Right lobe of liver (tissue), 6 donors: ENCODE measurements at regions not wholly inside any gene's neighbourhood (a gene's known extent, or its start where the extent isn't known, plus 50 kb on each side); places are given as distances from the start of the nearest gene placed in this dataset.
A peak's percentile ranks its signal among the peaks of the same experiment; 100 is the strongest.

ENCODE experiments used
- ATAC-seq, 4 donors: fragments of 200-7000 bp; cut with Tn5 transposase; one replicate each; pipeline ENCODE4 v1.9.1; 2020; ENCODE audit warnings: mild to moderate bottlenecking in 4 of 4, moderate library complexity in 4 of 4
- DNase-seq, 3 donors: peaks; one replicate each; pipeline ENCODE4 v3.0.0-alpha.2; 2020
- H3K27ac ChIP-seq, 3 donors: fragments of 200-600 bp; one replicate each; pipeline ENCODE4 v1.8.0; 2022
- H3K27me3 ChIP-seq, 2 donors: fragments of 200-600 bp; one replicate each; pipeline ENCODE4 v1.8.0; 2022
- H3K36me3 ChIP-seq, 4 donors: fragments of 200-600 bp; sonication (generic) in 1 of 4; one replicate each; pipeline versions ENCODE4 v1.5.1 to v1.8.0; 2017 to 2022; ENCODE audit warnings: control low read depth in 1 of 4
- H3K4me1 ChIP-seq, 4 donors: fragments of 200-600 bp; sonication (generic) in 1 of 4; one replicate each; pipeline versions ENCODE4 v1.5.1 to v1.8.0; 2017 to 2022; ENCODE audit warnings: control low read depth in 1 of 4
- H3K4me3 ChIP-seq, 3 donors: fragments of 200-600 bp; one replicate each; pipeline ENCODE4 v1.8.0; 2022
- H3K9me3 ChIP-seq, 4 donors: fragments of 200-600 bp; sonication (generic) in 1 of 4; one replicate each; pipeline versions ENCODE4 v1.5.1 to v1.8.0; 2017 to 2022; ENCODE audit warnings: control low read depth in 1 of 4
- CTCF ChIP-seq, 4 donors: fragments of 200-600 bp in 3 of 4; fragments of 450-650 bp in 1 of 4; IDR thresholded peaks; one replicate each; pipeline versions ENCODE4 v1.5.1 to v1.8.0; 2016 to 2022; ENCODE audit warnings: antibody characterized with exemption in 4 of 4, mild to moderate bottlenecking in 2 of 4
- POLR2A ChIP-seq: fragments of 450-650 bp; IDR thresholded peaks from one replicate; pipeline ENCODE4 v1.6.1; 2017; ENCODE audit warnings: antibody characterized with exemption, mild to moderate bottlenecking
- WGBS: methylation state at CpG from one replicate; pipeline ENCODE4 v1.1.6; 2018; ENCODE audit warnings: low coverage, low lambda C conversion rate; ENCODE audit not compliant: insufficient coverage; ENCODE audit errors: missing lambda C conversion rate; 5-methylcytosine and 5-hydroxymethylcytosine counted together
- intact Hi-C, 2 donors: fragments of 100-400 bp; cut with DNase I; formaldehyde crosslinking; loops; one replicate each; pipeline versions ENCODE4 v1.11.2 to v1.14.1; 2022
- donor health status: DM: no; HTN: yes; CAD: no.
- donor health status: DM: no; HTN: no; CAD: no.
- donor health status: DM: no; HTN: no; CAD: no.
- donor health status: DM: no; HTN: yes; CAD: no.
- donor health status: DM: no; HTN: yes; CAD: no.

- 91% methylated on average over 5 of the region's 5 CpGs for WGBS
- no peak for ATAC-seq
- no peaks in the 10 kb centered on the region for H3K36me3 ChIP-seq
- intact Hi-C loops = no loop called here
- TF ChIP-seq POLR2A (no peak), CTCF (IDR thresholded peaks at IDR 0.05) (no peak)
- H3K9me3 ChIP-seq = no peaks in the 10 kb centered on the region
- H3K27ac ChIP-seq = no peak overlapping the region
- no peak for DNase-seq
- H3K4me3 ChIP-seq = no peak overlapping the region
- H3K27me3 ChIP-seq = no peaks in the 10 kb centered on the region
- peaks cover 0 to 13% (median 6%) of the 10 kb centered on the region in 4 donors for H3K4me1 ChIP-seq
Measured at GRCh38 chr18:22623513-22623912, 205.8 kb upstream of the CTAGE1 start.

GRCh38 chr18:22624176-22624575 lies 206.5 kb upstream of the CTAGE1 start:
- peaks cover 0 to 13% (median 6%) of the 10 kb centered on the region in 4 donors for H3K4me1 ChIP-seq
- no peaks in the 10 kb centered on the region for H3K9me3 ChIP-seq
- no peaks in the 10 kb centered on the region for H3K36me3 ChIP-seq
- TF ChIP-seq POLR2A (no peak), CTCF (IDR thresholded peaks at IDR 0.05) (no peak)
- intact Hi-C loops = no loop called here
- no peak overlapping the region for H3K4me3 ChIP-seq
- DNase-seq = no peak
- H3K27ac ChIP-seq = no peak overlapping the region
- WGBS = 100% methylated on average over 2 of the region's 2 CpGs
- H3K27me3 ChIP-seq = no peaks in the 10 kb centered on the region
- no peak for ATAC-seq

GRCh38 chr18:22625406-22625805 lies 207.7 kb upstream of the CTAGE1 start:
- Histone ChIP-seq H3K4me1 (peaks cover 0 to 13% (median 6%) of the 10 kb centered on the region in 4 donors), H3K27ac (peak overlapping the region; percentile 66 to 90 (median 82)), H3K27me3 (no peaks in the 10 kb centered on the region), H3K4me3 (no peak overlapping the region), H3K36me3 (no peaks in the 10 kb centered on the region), H3K9me3 (no peaks in the 10 kb centered on the region)
- DNase-seq (no peak), ATAC-seq (peak; percentile 81 to 85 (median 82))
- WGBS = 16% methylated on average over 2 of the region's 2 CpGs
- intact Hi-C loops = no loop called here
- TF ChIP-seq CTCF (IDR thresholded peaks at IDR 0.05) (no peak), POLR2A (no peak)

GRCh38 chr18:22626771-22627170 lies 209.1 kb upstream of the CTAGE1 start:
- intact Hi-C loops = no loop called here
- Histone ChIP-seq H3K4me1 (peaks cover 0 to 13% (median 6%) of the 10 kb centered on the region in 4 donors), H3K27me3 (no peaks in the 10 kb centered on the region), H3K27ac (peak overlapping the region; percentile 13 to 90 (median 82)), H3K9me3 (no peaks in the 10 kb centered on the region), H3K4me3 (no peak overlapping the region), H3K36me3 (no peaks in the 10 kb centered on the region)
- DNase-seq (no peak), ATAC-seq (peak; percentile 87 to 95 (median 92))
- WGBS = 49% methylated on average over 3 of the region's 3 CpGs
- no peak for TF ChIP-seq CTCF (IDR thresholded peaks at IDR 0.05)
- no peak for TF ChIP-seq POLR2A

GRCh38 chr18:22627506-22627905 lies 209.8 kb upstream of the CTAGE1 start:
- H3K4me1 ChIP-seq = peaks cover 0 to 13% (median 6%) of the 10 kb centered on the region in 4 donors
- intact Hi-C loops = no loop called here
- peak overlapping the region; percentile 9 to 90 (median 82) for H3K27ac ChIP-seq
- H3K27me3 ChIP-seq = no peaks in the 10 kb centered on the region
- no peak for ATAC-seq
- 67% methylated on average over 1 of the region's 1 CpG for WGBS
- no peaks in the 10 kb centered on the region for H3K9me3 ChIP-seq
- TF ChIP-seq POLR2A = no peak
- TF ChIP-seq CTCF (IDR thresholded peaks at IDR 0.05) = no peak
- no peak for DNase-seq
- no peak overlapping the region for H3K4me3 ChIP-seq
- no peaks in the 10 kb centered on the region for H3K36me3 ChIP-seq
